HuH-7.5 (cell line): ENCODE measurements at regions not wholly inside any gene's neighbourhood (a gene's known extent, or its start where the extent isn't known, plus 50 kb on each side); places are given as distances from the start of the nearest gene placed in this dataset.

Experiments used
- DNase-seq: peaks from one replicate; pipeline ENCODE4 v3.0.0; 2011; ENCODE audit warnings: low spot score

DNA sequence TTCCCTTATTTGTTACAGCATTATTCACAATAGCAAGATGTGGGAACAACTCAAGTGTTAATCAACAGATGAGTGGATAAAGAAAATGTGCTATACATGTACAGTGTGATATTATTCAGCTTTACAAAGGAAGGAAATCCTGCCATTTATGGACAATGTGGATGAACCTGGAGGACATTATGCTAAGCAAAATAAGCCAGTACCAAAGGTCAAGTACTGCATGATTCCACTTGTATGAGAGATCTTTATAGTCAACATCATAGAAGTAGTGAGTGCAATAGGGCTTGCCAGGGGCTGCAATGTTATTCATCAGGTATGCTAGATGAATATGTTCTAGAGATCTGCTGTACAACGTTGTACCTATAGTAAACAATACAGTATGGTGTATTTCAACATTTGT, 138.5 kb upstream of the AGR3 start:
- no peak for DNase-seq

DNA sequence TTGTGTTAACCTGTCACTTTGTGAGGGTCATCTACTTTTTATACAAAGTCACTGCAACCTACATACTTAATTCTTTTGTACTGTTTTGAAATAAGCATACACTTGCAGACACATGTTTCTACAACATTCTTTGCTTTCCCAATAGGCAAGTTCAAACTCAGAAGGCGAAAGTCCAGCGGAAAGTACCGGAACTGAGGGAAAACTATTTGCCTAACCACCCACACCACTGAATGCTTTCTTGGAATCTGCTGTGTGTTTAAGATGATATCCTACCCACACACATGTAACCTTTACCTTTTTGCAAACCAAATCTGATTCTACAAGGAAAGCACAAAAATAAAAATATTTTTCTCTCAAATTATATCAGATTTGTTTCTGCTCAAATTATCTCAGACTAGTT, 139.4 kb upstream of the AGR3 start:
- DNase-seq = peak; percentile 21

GRCh38 chr7:17022920-17023319, 141.1 kb upstream of the AGR3 start:
- no peak for DNase-seq

- no peak for DNase-seq
Measured at GRCh38 chr7:17026269-17026668, 144.5 kb upstream of the AGR3 start.

GRCh38 chr7:17027143-17027788, 145.5 kb upstream of the AGR3 start:
- no peak for DNase-seq

DNA sequence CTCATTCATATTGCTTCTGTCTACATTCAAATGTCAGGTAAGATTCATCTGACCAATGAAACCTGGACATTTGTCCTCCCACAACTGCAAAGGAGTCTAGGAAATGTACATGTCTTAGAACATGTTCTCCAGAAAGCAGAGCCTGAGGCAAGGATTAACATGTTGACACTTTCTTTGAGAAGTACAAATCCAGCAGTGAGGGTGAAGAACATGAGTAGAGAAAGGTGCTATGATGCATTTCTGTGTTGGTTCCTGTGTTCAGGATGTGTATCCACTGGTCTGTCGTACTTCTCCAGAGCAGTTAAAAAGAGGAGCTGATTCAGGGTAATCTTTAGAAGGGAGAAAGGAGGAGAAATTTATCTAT, 146.0 kb upstream of the AGR3 start:
- DNase-seq = no peak

DNA sequence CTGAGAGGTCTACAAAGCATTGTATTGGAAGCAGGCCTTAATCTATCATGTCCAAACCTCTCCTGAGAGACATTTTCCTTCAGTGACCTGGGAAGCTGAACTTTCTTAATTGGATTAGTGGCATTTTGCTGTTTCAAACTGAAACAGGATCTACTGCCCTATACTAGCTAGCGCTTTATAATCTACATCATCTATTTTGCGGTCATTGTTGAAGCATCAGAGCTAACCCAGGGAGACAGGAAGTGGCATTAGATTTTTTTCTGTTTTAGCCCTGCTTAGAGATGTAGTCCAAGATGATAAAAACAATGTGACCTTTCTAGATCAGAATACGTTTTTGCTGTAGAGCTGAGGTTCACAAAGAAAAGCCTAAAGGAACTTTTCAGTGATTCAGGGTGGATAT, 147.4 kb upstream of the AGR3 start:
- no peak for DNase-seq

GRCh38 chr7:17030559-17030958, 148.8 kb upstream of the AGR3 start:
- DNase-seq = no peak

GRCh38 chr7:17031906-17032551, 150.2 kb upstream of the AGR3 start:
- DNase-seq = no peak

DNA sequence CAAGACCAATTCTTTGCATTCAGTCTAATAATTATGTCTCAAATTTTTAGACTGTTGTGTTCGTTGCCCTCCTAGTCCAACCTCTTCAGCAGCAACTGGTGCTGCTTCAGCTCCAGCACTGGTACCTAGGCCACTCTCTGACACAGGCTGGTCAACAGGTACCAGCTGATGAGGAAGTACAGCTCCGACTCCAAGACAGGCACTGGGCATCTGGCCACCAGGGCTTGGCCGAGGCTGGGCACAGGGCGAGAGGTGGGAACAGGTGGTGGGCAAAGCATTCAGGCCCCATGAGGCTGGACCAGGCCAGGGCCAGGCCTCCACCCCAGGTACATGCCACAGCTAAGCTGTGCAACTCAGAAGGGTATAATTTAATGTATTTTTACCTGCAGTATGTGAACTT, 151.5 kb upstream of the AGR3 start:
- no peak for DNase-seq

DNA sequence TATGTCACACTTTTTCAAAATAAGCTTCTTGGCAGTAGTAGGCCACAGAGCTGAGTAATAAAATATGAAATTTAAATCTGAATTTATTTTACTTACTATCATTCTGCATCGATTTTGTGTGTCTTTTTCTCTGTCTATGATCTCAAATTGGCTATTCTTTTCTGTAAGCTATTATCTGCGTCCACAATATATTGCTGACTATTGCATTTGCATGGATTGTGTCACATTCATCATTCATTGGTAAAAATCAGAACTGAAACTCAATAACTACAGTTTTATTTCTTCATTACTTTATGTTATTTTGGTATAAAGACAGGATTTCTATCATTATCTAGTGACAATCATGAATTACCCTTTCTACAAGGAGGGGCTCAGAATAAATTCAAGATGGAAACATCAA, 154.8 kb upstream of the AGR3 start:
- no peak for DNase-seq

DNA sequence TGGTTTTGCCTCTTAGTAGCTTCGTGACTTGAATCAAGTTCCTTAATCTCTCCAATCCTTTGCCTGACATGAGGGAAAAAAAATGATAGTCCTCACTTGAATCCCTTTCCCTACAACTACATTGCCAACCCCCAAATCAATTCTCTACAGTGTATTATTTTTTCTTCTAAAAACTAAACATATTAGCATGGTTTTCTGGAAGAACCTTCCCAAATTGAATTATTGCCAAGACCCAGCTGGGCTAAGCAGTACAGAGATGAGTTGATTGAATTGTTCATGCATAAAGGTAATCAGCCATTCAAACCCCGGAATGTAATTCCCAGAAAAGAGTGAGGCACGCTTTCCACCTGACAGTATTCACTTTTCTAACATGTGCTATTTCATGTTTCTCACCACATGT, 155.6 kb upstream of the AGR3 start:
- no peak for DNase-seq

- DNase-seq = no peak
Measured at GRCh38 chr7:17038160-17038782, 156.5 kb upstream of the AGR3 start.

GRCh38 chr7:17038783-17039170, 157.0 kb upstream of the AGR3 start:
- no peak for DNase-seq

- no peak for DNase-seq
Measured at GRCh38 chr7:17039372-17039771, 157.6 kb upstream of the AGR3 start.

GRCh38 chr7:17040716-17041115, 158.9 kb upstream of the AGR3 start:
- DNase-seq = no peak

GRCh38 chr7:17041324-17041723, 159.5 kb upstream of the AGR3 start:
- no peak for DNase-seq

- no peak for DNase-seq
Measured at GRCh38 chr7:17042211-17042610, 160.4 kb upstream of the AGR3 start.

GRCh38 chr7:17043012-17043877, 161.5 kb upstream of the AGR3 start:
- no peak for DNase-seq

- no peak for DNase-seq
Measured at GRCh38 chr7:17044396-17044795, 162.6 kb upstream of the AGR3 start.

DNA sequence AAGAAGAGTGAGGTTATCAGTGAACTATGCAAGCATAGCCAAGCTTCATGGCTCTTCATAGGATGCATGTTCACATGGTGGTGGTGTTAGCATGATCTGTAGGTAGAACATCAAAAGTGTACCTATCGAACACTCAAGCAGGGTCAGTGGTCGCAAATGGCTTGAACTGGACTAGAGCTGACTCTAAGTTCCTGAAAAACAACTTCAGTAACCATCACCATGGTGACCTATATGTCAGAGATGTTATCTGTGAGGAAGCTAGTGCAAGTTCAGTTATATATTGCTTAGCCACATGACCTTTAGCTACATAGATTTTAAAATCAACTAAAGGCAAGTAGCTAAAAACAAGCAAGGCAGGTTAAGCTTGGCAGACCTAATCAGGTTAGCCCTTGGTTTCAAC, 163.1 kb upstream of the AGR3 start:
- no peak for DNase-seq

DNA sequence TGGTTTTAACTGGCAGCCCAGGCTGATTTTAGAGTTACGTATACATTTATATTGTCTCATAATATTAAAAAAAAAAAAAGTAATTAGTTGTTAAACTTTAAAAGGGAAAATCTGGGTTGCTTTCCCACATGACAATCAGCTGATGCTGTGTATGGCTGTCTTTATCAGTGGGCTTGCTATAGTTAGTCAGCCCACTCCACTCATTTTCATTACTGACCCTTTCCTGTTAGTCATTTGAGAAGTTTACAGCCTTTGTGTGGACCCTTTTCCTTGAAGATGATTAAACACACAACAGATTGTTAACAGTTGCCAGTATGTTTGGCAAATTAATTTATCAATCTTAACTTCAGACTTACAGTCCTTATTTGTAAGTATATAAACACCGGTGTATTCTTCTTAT, 164.5 kb upstream of the AGR3 start:
- no peak for DNase-seq

DNA sequence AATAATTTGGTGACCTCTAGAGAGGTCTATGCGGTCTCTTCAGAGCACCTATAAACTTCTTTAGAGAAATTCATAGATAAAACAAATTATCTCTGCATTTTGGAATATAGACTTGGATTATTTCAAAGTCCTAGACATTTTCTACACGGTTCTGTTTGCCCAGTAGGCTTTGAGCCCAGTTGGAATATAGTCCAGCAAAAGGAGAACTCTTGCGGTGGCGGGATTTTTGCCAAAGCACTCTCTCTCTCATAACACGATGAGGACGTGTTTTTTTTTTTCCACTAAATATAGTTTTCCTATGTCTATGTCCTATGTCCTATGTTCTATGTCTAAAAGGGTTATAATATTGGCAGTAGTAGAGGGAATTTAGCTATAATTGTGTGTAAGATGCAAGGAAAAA, 164.9 kb upstream of the AGR3 start:
- no peak for DNase-seq
